ENCODE measurements at regions not wholly inside any gene's neighbourhood (a gene's known extent, or its start where the extent isn't known, plus 50 kb on each side); places are given as distances from the start of the nearest gene placed in this dataset.

- TF ChIP-seq CTCF (IDR thresholded peaks at IDR 0.05): no peak
- no peak for TF ChIP-seq POLR2A (IDR thresholded peaks at IDR 0.05)
- TF ChIP-seq EP300 (IDR thresholded peaks at IDR 0.05): no peak
- TF ChIP-seq POLR2AphosphoS5 (IDR thresholded peaks at IDR 0.05): no peak
Observed at GRCh38 chr2:201956361-201956760, 77.3 kb upstream of the FZD7 start.
